ENCODE measurements at regions not wholly inside any gene's neighbourhood (a gene's known extent, or its start where the extent isn't known, plus 50 kb on each side); places are given as distances from the start of the nearest gene placed in this dataset.
A peak's percentile ranks its signal among the peaks of the same experiment; 100 is the strongest.

- Mint-ChIP-seq H3K9me3 (no peaks in the 10 kb centered on the region), H3K27me3 (ENCODE audit: low read depth) (no peaks in the 10 kb centered on the region), H3K27ac (peak overlapping the region; percentile 99), H3K4me3 (ENCODE audit: low read depth) (peak overlapping the region; percentile 83), H3K36me3 (ENCODE audit: low read depth) (no peaks in the 10 kb centered on the region), H3K4me1 (ENCODE audit: low read depth) (peaks cover 44% of the 10 kb centered on the region)
- no peak for DNase-seq (ENCODE audit: low spot score)
- intact Hi-C loops (cut with micrococcal nuclease): loop anchor here (1.0 to 5.0 kb wide), 2 partner anchors 32 to 53 kb away; no protein-coding TSS in a partner anchor
Measured at GRCh38 chr12:123075087-123075645, 75.7 kb downstream of the PITPNM2 start.

- no peaks in the 10 kb centered on the region for H3K9me3 Mint-ChIP-seq
- DNase-seq (ENCODE audit: low spot score): no peak
- intact Hi-C loops (cut with micrococcal nuclease): no loop called here
- H3K4me1 Mint-ChIP-seq (ENCODE audit: low read depth): peaks cover 43% of the 10 kb centered on the region
- peak overlapping the region; percentile 83 for H3K4me3 Mint-ChIP-seq (ENCODE audit: low read depth)
- no peak overlapping the region for H3K27ac Mint-ChIP-seq
- no peaks in the 10 kb centered on the region for H3K27me3 Mint-ChIP-seq (ENCODE audit: low read depth)
- H3K36me3 Mint-ChIP-seq (ENCODE audit: low read depth): no peaks in the 10 kb centered on the region
Measured at GRCh38 chr12:123073962-123074801, 76.7 kb downstream of the PITPNM2 start.

DNA sequence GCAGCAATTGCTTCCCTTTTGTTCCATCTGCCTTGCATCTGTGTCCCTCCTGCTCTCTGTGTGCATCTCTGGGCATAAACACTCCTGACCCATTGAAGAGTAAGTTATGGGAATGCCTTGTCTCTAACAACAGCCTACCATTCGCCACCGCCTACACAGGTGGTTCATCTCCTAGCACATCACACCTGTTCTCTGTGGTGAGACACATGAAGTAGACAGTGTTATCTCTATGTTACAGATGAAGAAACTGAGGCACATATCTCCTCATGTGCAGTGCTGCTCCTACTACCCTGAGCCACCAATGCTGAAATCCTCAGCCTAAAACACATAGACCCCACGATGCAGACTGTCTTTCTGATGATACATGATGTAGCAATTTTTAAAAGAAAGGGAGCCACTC lies 77.6 kb downstream of the PITPNM2 start:
- intact Hi-C loops (cut with micrococcal nuclease): no loop called here
- no peak for DNase-seq (ENCODE audit: low spot score)
- Mint-ChIP-seq H3K4me1 (ENCODE audit: low read depth) (peaks cover 43% of the 10 kb centered on the region), H3K4me3 (ENCODE audit: low read depth) (no peak overlapping the region), H3K27ac (no peak overlapping the region), H3K9me3 (no peaks in the 10 kb centered on the region), H3K36me3 (ENCODE audit: low read depth) (no peaks in the 10 kb centered on the region), H3K27me3 (ENCODE audit: low read depth) (no peaks in the 10 kb centered on the region)

GRCh38 chr12:123071857-123072256 lies 79.0 kb downstream of the PITPNM2 start:
- H3K4me3 Mint-ChIP-seq (ENCODE audit: low read depth): no peak overlapping the region
- H3K9me3 Mint-ChIP-seq: no peaks in the 10 kb centered on the region
- H3K27ac Mint-ChIP-seq: no peak overlapping the region
- H3K4me1 Mint-ChIP-seq (ENCODE audit: low read depth): peaks cover 36% of the 10 kb centered on the region
- intact Hi-C loops (cut with micrococcal nuclease): no loop called here
- H3K36me3 Mint-ChIP-seq (ENCODE audit: low read depth): no peaks in the 10 kb centered on the region
- no peak for DNase-seq (ENCODE audit: low spot score)
- no peaks in the 10 kb centered on the region for H3K27me3 Mint-ChIP-seq (ENCODE audit: low read depth)

DNA sequence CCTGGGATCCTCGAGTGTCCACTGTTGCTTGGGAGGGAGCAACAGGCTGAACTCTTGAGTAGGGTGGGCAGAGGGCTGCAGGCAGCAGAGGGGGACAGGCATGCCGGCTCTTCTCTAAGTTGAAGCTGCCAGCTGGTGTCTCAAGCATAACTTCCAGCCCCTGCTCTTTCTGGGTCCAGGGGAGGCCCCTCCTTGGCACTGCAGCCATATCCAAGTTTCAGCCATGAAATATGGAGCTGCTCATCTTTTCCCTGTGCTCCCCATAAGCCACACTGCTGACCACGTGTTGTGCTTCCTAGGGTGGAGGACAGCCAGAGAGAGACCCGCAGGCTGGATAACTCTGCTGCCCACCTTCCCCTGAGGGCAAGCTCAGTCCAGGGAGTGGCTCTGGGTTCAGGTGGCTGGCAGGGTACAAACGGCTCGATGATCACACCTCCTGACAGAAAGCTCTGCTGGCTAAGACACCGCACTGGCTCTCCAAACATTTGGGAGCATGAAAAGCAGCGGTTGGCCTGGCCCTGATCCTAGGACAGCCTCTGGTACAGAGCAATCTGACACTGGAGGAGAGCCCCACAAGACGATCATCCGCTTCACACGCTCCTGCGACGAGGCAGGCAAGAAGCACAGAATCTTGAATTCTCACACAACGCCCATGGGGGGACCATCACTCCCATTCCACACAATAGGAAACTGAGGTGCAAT lies 79.6 kb downstream of the PITPNM2 start:
- Mint-ChIP-seq H3K27ac (no peak overlapping the region), H3K36me3 (ENCODE audit: low read depth) (no peaks in the 10 kb centered on the region), H3K4me1 (ENCODE audit: low read depth) (peaks cover 30% of the 10 kb centered on the region), H3K9me3 (no peaks in the 10 kb centered on the region), H3K4me3 (ENCODE audit: low read depth) (no peak overlapping the region), H3K27me3 (ENCODE audit: low read depth) (no peaks in the 10 kb centered on the region)
- no peak for DNase-seq (ENCODE audit: low spot score)
- intact Hi-C loops (cut with micrococcal nuclease): no loop called here

GRCh38 chr12:123070267-123071081 lies 80.4 kb downstream of the PITPNM2 start:
- no peaks in the 10 kb centered on the region for H3K9me3 Mint-ChIP-seq
- intact Hi-C loops (cut with micrococcal nuclease): no loop called here
- H3K36me3 Mint-ChIP-seq (ENCODE audit: low read depth): no peaks in the 10 kb centered on the region
- H3K4me3 Mint-ChIP-seq (ENCODE audit: low read depth): no peak overlapping the region
- no peaks in the 10 kb centered on the region for H3K27me3 Mint-ChIP-seq (ENCODE audit: low read depth)
- no peak for DNase-seq (ENCODE audit: low spot score)
- no peak overlapping the region for H3K27ac Mint-ChIP-seq
- peaks cover 29% of the 10 kb centered on the region for H3K4me1 Mint-ChIP-seq (ENCODE audit: low read depth)

GRCh38 chr12:123069436-123070266 lies 81.2 kb downstream of the PITPNM2 start:
- intact Hi-C loops (cut with micrococcal nuclease): no loop called here
- H3K4me1 Mint-ChIP-seq (ENCODE audit: low read depth): peaks cover 24% of the 10 kb centered on the region
- no peaks in the 10 kb centered on the region for H3K9me3 Mint-ChIP-seq
- peak overlapping the region; percentile 26 for H3K27ac Mint-ChIP-seq
- no peak for DNase-seq (ENCODE audit: low spot score)
- H3K36me3 Mint-ChIP-seq (ENCODE audit: low read depth): no peaks in the 10 kb centered on the region
- no peaks in the 10 kb centered on the region for H3K27me3 Mint-ChIP-seq (ENCODE audit: low read depth)
- no peak overlapping the region for H3K4me3 Mint-ChIP-seq (ENCODE audit: low read depth)

GRCh38 chr12:123067654-123068053 lies 83.2 kb downstream of the PITPNM2 start:
- Mint-ChIP-seq H3K9me3 (no peaks in the 10 kb centered on the region), H3K4me3 (ENCODE audit: low read depth) (no peak overlapping the region), H3K4me1 (ENCODE audit: low read depth) (peaks cover 13% of the 10 kb centered on the region), H3K36me3 (ENCODE audit: low read depth) (no peaks in the 10 kb centered on the region), H3K27ac (no peak overlapping the region), H3K27me3 (ENCODE audit: low read depth) (no peaks in the 10 kb centered on the region)
- intact Hi-C loops (cut with micrococcal nuclease): no loop called here
- DNase-seq (ENCODE audit: low spot score): no peak

GRCh38 chr12:123066384-123066710 lies 84.5 kb downstream of the PITPNM2 start:
- no peaks in the 10 kb centered on the region for H3K9me3 Mint-ChIP-seq
- H3K36me3 Mint-ChIP-seq (ENCODE audit: low read depth): no peaks in the 10 kb centered on the region
- no peak for DNase-seq (ENCODE audit: low spot score)
- intact Hi-C loops (cut with micrococcal nuclease): no loop called here
- peaks cover 18% of the 10 kb centered on the region for H3K4me1 Mint-ChIP-seq (ENCODE audit: low read depth)
- no peaks in the 10 kb centered on the region for H3K27me3 Mint-ChIP-seq (ENCODE audit: low read depth)
- H3K4me3 Mint-ChIP-seq (ENCODE audit: low read depth): no peak overlapping the region
- H3K27ac Mint-ChIP-seq: no peak overlapping the region

GRCh38 chr12:123065676-123066383 lies 85.1 kb downstream of the PITPNM2 start:
- no peaks in the 10 kb centered on the region for H3K9me3 Mint-ChIP-seq
- no peaks in the 10 kb centered on the region for H3K36me3 Mint-ChIP-seq (ENCODE audit: low read depth)
- no peak for DNase-seq (ENCODE audit: low spot score)
- H3K27me3 Mint-ChIP-seq (ENCODE audit: low read depth): no peaks in the 10 kb centered on the region
- peak overlapping the region; percentile 59 for H3K27ac Mint-ChIP-seq
- intact Hi-C loops (cut with micrococcal nuclease): no loop called here
- H3K4me1 Mint-ChIP-seq (ENCODE audit: low read depth): peaks cover 18% of the 10 kb centered on the region
- H3K4me3 Mint-ChIP-seq (ENCODE audit: low read depth): no peak overlapping the region

- no peaks in the 10 kb centered on the region for H3K9me3 Mint-ChIP-seq
- H3K27me3 Mint-ChIP-seq (ENCODE audit: low read depth): no peaks in the 10 kb centered on the region
- intact Hi-C loops (cut with micrococcal nuclease): no loop called here
- no peak overlapping the region for H3K27ac Mint-ChIP-seq
- no peaks in the 10 kb centered on the region for H3K36me3 Mint-ChIP-seq (ENCODE audit: low read depth)
- no peak for DNase-seq (ENCODE audit: low spot score)
- no peak overlapping the region for H3K4me3 Mint-ChIP-seq (ENCODE audit: low read depth)
- H3K4me1 Mint-ChIP-seq (ENCODE audit: low read depth): peaks cover 18% of the 10 kb centered on the region
Measured at GRCh38 chr12:123064885-123065619, 84.6 kb downstream of the ARL6IP4 start.
